ENCODE measurements at regions not wholly inside any gene's neighbourhood (a gene's known extent, or its start where the extent isn't known, plus 50 kb on each side); places are given as distances from the start of the nearest gene placed in this dataset.

DNA sequence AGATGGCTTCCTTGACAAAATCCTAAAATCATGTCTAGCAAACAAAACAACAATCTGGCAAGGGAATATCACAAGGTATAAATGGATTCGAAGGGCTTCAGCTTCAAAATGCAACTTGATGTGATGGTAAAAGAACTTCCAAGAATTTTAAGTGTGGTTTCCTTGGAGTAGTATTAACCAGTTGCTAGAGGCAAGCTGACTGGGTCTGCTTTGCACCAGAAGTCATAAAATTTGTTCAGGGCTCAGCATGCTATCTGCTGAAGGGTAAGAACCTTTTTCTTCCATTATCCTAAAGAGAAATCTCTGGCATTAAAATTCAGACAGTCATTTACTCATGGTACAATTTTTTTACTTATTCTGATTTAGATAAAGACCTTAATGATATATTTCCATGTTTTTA is 516.7 kb downstream of the TXNL1 start:
- CTCF ChIA-PET = no interaction called here
- Mint-ChIP-seq H3K9me3 (ENCODE audit: low read depth) (no peaks in the 10 kb centered on the region), H3K4me1 (no peaks in the 10 kb centered on the region), H3K4me3 (no peak overlapping the region), H3K27me3 (peaks cover 5% of the 10 kb centered on the region), H3K27ac (no peak overlapping the region), H3K36me3 (ENCODE audit: low read depth) (no peaks in the 10 kb centered on the region)
- ATAC-seq (no peak), DNase-seq (no peak)
- POLR2A ChIA-PET = no interaction called here
- intact Hi-C loops (cut with DNase I, micrococcal nuclease) = no loop called here

DNA sequence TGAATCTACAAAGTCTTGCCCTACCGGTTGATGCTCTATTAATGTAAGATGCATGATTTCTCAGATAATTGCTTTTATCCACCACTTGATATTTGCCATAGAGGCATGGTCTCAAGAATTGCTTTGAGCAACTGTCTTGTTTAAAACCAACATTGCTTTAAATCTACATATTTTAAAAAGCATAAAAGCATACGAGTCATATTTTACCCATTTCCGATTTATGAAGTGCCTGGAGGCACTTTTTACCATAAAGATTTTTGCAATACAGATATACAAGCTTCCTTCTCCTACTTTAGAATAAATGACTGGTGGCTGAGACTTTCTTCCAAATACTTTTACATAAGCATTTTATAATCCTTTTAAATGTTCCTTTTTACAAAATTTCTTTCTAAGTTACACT is 517.6 kb downstream of the TXNL1 start:
- ChIA-PET POLR2A (no interaction called here), CTCF (no interaction called here)
- Mint-ChIP-seq H3K27me3 (peaks cover 3% of the 10 kb centered on the region), H3K36me3 (ENCODE audit: low read depth) (no peaks in the 10 kb centered on the region), H3K27ac (no peak overlapping the region), H3K9me3 (ENCODE audit: low read depth) (no peaks in the 10 kb centered on the region), H3K4me1 (no peaks in the 10 kb centered on the region), H3K4me3 (no peak overlapping the region)
- ATAC-seq = no peak
- intact Hi-C loops (cut with DNase I, micrococcal nuclease) = no loop called here
- DNase-seq = no peak

DNA sequence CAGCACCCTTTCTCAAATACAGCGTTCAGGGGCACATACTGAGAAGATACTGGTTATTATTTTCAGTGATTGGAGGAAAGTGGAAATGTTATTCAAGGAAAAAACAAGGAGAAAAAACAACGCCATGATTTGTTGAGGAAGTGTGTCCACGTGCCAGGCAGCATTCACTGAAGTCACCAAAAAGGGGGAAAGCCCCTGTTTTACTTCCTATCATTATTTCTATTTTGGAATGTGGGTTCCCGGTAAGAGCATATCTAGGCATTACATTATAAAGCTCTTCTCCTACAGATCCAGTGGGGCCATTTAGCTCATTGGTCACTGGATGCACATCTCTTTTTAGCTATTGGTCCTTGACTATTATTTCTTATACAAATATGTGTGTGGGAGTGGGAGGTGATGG is 518.7 kb downstream of the TXNL1 start:
- ATAC-seq (no peak), DNase-seq (no peak)
- Mint-ChIP-seq H3K4me1 (no peaks in the 10 kb centered on the region), H3K4me3 (no peak overlapping the region), H3K27me3 (peaks cover 7% of the 10 kb centered on the region), H3K36me3 (ENCODE audit: low read depth) (no peaks in the 10 kb centered on the region), H3K27ac (no peak overlapping the region), H3K9me3 (ENCODE audit: low read depth) (no peaks in the 10 kb centered on the region)
- ChIA-PET CTCF (interaction anchor here (0.9 kb wide), 1 partner anchor 49 kb away, joined by 3 read pairs; no protein-coding TSS in a partner anchor), POLR2A (no interaction called here)
- intact Hi-C loops (cut with DNase I, micrococcal nuclease) = no loop called here

DNA sequence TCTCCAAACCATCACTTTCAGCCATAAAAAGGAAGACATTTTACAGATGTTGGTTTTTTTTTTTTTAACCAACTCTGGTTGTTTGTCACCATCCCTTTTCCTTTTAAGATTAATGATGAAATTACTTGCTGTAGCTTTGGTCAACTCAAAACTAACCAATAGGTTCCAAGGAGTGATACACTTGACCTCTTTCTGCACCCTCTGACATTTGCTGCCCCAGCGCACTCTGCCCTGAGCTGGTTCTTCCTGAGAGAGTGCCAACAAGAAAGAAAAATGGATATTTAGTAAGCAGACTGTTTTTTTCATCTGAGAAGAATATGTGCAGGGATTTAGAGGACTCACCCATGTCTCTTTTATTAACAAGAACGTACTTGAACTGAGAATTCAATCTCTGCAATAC is 520.0 kb downstream of the TXNL1 start:
- intact Hi-C loops (cut with DNase I, micrococcal nuclease) = no loop called here
- H3K4me3 Mint-ChIP-seq = no peak overlapping the region
- no peaks in the 10 kb centered on the region for H3K4me1 Mint-ChIP-seq
- no peaks in the 10 kb centered on the region for H3K9me3 Mint-ChIP-seq (ENCODE audit: low read depth)
- ChIA-PET POLR2A (no interaction called here), CTCF (no interaction called here)
- DNase-seq = no peak
- ATAC-seq = no peak
- H3K27me3 Mint-ChIP-seq = peaks cover 12% of the 10 kb centered on the region
- no peak overlapping the region for H3K27ac Mint-ChIP-seq
- H3K36me3 Mint-ChIP-seq (ENCODE audit: low read depth) = no peaks in the 10 kb centered on the region

DNA sequence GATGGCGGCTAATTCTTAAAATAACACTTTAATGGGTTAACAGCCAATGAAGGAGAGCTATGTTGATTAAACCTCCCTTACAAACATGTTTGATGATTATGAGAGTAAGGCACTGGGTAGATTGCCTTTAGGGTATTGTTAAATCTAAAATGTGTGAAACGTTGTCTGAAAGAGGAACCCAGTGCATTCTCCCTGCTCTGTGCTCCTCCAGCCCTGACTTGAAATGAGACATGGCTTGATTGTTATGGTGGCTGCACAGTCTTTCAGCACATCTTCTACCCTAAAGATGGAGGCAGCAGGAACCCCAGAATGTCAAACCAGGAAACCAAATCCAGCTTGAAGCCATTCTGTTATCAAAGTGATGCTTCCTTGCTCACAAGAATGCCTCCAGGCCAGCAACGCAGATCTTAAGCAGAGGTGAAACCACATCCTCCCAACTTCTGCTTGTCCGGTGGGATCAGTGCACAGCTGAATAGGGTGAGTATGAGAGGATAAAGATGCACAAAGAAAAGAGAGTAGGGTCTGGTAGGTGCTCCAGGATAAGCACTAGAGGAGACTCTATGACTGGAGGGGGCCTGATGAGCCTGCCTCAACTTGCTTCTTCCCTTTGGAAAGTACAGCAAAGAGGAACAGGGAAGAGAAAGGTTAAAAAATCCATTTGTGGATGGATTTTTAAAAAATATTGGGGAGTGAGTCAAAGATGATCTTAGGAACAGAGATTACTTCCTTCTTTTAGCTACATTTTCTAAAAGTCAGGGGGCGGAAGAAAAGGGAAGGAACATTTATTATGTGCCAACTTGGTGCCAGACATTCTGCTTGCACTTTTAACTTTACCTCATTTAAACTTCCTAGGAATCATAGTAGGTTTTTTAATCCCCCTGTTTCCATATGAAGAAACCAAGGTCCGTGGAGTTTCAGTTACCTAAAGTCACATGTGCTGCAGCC is 523.0 kb downstream of the TXNL1 start:
- no peak for DNase-seq
- ChIA-PET CTCF (no interaction called here), POLR2A (no interaction called here)

DNA sequence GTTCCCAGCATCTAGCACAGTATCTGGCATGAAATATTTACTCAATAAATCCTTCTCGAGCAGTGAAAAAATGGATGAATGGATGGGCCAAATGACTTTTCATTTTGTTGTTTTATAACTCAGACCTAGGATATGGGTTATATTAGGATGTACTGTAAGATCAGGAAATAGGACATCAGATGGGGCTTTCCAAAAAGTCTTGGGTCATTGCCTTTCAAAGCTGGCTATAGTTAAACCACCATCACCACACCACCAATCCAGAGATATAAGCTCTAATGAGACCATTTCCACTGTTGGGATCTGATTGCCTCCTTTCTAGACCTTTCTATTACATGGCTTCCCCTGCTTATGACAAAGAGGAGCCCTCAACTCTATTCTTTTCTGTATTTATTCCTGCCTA is 525.0 kb upstream of the TCF4 start:
- ChIA-PET POLR2A (no interaction called here), CTCF (interaction anchor here (0.6 to 1.4 kb wide), 3 partner anchors 13 to 30 kb away, joined by 3 to 4 read pairs (median 3); no protein-coding TSS in a partner anchor)
- no peaks in the 10 kb centered on the region for H3K36me3 Mint-ChIP-seq (ENCODE audit: low read depth)
- H3K9me3 Mint-ChIP-seq (ENCODE audit: low read depth) = no peaks in the 10 kb centered on the region
- H3K4me3 Mint-ChIP-seq = no peak overlapping the region
- ATAC-seq = no peak
- DNase-seq = no peak
- H3K4me1 Mint-ChIP-seq = peaks cover 6% of the 10 kb centered on the region
- H3K27me3 Mint-ChIP-seq = peaks cover 18% of the 10 kb centered on the region
- intact Hi-C loops (cut with DNase I, micrococcal nuclease) = loop anchor here in 1 of 2 experiments (5.0 kb wide), 3 partner anchors 419 to 621 kb away; partner anchors contain the start of gene TCF4
- no peak overlapping the region for H3K27ac Mint-ChIP-seq

More for the DNA sequence above, 523.0 kb downstream of the TXNL1 start:
- H3K27me3 Mint-ChIP-seq = peaks cover 13% of the 10 kb centered on the region
- H3K27ac Mint-ChIP-seq = no peak overlapping the region
- no peak for ATAC-seq
- H3K4me1 Mint-ChIP-seq = peaks cover 6% of the 10 kb centered on the region
- H3K4me3 Mint-ChIP-seq = no peak overlapping the region
- no peaks in the 10 kb centered on the region for H3K9me3 Mint-ChIP-seq (ENCODE audit: low read depth)
- H3K36me3 Mint-ChIP-seq (ENCODE audit: low read depth) = no peaks in the 10 kb centered on the region
- intact Hi-C loops (cut with DNase I, micrococcal nuclease) = no loop called here

DNA sequence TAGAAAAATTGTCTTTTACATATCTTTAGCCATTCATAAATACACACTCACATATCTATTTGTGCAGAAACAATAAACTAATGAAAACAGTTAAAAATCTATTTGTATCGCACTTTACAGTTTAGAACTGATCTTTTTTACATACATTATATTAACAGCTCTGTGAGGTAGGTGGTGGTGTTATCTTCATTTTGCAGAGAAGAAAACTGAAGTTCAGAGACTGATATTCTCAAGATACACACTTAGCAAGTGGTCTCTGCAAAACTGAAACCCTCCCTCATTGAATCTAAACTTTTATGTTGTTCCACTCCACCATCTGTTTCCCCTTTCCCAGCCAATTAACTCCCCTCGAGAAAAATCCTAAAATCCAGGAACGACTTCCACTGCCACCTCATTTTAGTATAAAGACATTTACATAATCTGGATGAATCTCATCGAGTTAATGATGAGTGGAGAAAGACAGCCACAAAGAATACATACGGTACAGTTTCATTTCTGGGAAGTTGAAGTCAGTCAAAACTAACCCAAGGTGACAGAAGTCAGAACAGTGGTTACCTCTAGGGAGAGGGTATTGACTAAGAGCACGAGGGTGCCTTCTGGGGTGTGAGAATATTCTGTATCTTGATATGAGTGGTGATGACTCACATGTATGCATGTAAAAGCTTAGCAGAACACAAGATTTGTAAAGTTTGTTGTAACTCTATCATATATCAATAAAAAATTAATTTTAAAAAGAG is 524.2 kb upstream of the TCF4 start:
- ChIA-PET CTCF (interaction anchor here (1.1 to 1.4 kb wide), 2 partner anchors 14 to 16 kb away, joined by 3 to 4 read pairs; no protein-coding TSS in a partner anchor), POLR2A (no interaction called here)
- Mint-ChIP-seq H3K4me3 (peak overlapping the region; percentile 4), H3K36me3 (ENCODE audit: low read depth) (no peaks in the 10 kb centered on the region), H3K27me3 (peaks cover 18% of the 10 kb centered on the region), H3K27ac (peak overlapping the region; percentile 41), H3K9me3 (ENCODE audit: low read depth) (no peaks in the 10 kb centered on the region), H3K4me1 (peaks cover 6% of the 10 kb centered on the region)
- DNase-seq = peak; percentile 55
- peak; percentile 98 for ATAC-seq
- intact Hi-C loops (cut with DNase I, micrococcal nuclease) = loop anchor here in 1 of 2 experiments (5.0 kb wide), 3 partner anchors 420 to 620 kb away; partner anchors contain the start of gene TCF4

DNA sequence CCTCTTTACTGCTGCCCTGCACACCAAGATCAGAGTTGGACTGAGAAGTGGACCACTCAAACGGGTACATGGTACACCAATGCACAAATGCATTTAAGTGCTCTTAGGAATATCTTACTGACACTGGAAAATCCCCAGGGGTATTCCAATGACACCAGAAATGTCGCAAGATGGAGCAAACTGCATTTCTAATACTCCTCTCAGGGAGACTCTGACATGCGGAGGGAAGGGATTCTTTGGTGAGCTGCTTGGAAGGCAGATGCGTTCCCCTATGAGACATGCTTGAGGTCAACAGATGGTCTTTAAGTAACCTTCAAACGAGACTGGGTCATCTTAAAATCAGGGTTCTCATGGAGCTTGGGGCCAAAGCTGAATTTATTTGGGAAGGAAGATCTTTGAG is 521.8 kb upstream of the TCF4 start:
- intact Hi-C loops (cut with DNase I, micrococcal nuclease) = loop anchor here in 1 of 2 experiments (5.0 kb wide), 3 partner anchors 423 to 617 kb away; partner anchors contain the start of gene TCF4
- Mint-ChIP-seq H3K4me3 (no peak overlapping the region), H3K4me1 (peaks cover 6% of the 10 kb centered on the region), H3K27ac (no peak overlapping the region), H3K36me3 (ENCODE audit: low read depth) (no peaks in the 10 kb centered on the region), H3K9me3 (ENCODE audit: low read depth) (peaks cover 2% of the 10 kb centered on the region), H3K27me3 (peaks cover 11% of the 10 kb centered on the region)
- POLR2A ChIA-PET = no interaction called here
- CTCF ChIA-PET = interaction anchor here (0.8 kb wide), 1 partner anchor 17 kb away, joined by 3 read pairs; no protein-coding TSS in a partner anchor
- ATAC-seq (no peak), DNase-seq (no peak)

DNA sequence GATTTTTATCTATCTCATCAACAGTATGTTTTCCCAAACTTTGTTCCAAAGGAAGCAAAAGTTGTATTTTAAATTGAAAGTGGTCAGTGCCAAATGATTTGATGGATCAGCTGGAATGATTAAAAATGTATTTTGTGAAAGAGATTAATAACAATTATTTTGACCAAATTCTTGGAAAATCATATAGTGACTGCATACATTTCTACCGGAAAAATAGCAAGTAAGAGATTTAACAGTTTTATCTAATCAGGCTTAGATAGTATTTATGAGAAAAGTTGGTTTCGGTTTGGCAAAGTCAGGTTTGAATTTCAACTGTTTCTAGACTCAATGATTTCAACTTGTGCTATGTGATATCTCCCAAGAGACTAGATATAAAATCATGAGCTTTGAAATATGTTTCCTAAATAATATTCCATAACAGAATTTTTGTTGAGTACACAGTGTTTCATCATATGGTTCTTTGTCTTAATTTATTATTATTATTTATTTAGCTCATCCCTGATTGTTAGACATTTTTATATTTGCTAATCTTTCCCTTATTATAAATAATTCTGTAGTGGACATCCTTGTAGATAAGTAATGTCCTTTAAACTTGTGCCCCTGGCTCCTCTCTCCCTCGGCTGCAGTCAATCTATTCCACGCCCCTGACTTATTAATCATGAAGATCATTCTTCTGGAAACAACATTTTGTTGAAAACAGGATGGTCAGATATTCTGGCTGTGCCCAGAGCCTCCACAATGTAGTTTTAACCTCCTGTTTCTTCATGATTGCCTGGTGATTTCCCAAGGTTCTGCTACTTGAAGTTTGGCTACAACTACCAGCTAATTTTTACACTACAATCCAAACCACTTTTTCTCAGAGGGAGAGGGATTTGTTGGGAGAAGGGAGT is 520.7 kb upstream of the TCF4 start:
- ATAC-seq (no peak), DNase-seq (no peak)
- POLR2A ChIA-PET = no interaction called here
- CTCF ChIA-PET = interaction anchor here (0.8 kb wide), 1 partner anchor 18 kb away, joined by 3 read pairs; no protein-coding TSS in a partner anchor
- Mint-ChIP-seq H3K27me3 (peaks cover 6% of the 10 kb centered on the region), H3K36me3 (ENCODE audit: low read depth) (peaks cover 1% of the 10 kb centered on the region), H3K4me1 (peaks cover 6% of the 10 kb centered on the region), H3K9me3 (ENCODE audit: low read depth) (peaks cover 7% of the 10 kb centered on the region), H3K4me3 (no peak overlapping the region), H3K27ac (no peak overlapping the region)
- intact Hi-C loops (cut with DNase I, micrococcal nuclease) = no loop called here

DNA sequence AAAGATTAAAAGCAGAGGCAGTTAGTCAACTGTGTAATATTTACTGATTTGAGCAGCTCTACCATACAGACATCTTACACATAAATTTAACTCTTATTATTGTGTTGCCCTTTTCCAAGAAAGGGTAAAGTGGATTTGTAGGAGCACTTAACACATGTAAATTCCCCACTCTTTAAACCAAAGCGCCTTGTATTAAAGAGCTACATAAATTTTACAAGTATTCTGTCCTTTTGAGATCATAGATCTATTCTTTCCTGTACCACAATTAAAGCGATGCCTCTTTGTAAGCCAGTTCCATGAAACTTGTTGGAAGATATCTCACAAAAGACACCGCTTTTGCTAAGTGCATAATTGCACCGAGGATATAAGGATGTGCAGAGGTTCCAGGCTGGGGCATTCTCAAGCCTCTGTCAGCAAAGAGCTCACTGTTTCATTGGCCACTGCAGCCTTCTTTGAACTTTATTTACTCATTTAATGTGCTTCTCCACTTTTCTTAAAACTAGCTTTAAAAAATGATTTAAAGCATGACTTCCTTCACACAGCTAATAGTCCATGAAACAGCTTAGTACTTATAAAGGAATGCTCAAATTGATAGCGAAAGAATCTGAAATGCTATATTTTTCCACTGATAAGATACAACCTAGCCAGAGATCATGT is 520.0 kb upstream of the TCF4 start:
- POLR2A ChIA-PET = no interaction called here
- peaks cover 6% of the 10 kb centered on the region for H3K4me1 Mint-ChIP-seq
- ATAC-seq (no peak), DNase-seq (no peak)
- H3K9me3 Mint-ChIP-seq (ENCODE audit: low read depth) = peaks cover 13% of the 10 kb centered on the region
- H3K27me3 Mint-ChIP-seq = peaks cover 10% of the 10 kb centered on the region
- intact Hi-C loops (cut with DNase I, micrococcal nuclease) = no loop called here
- H3K27ac Mint-ChIP-seq = no peak overlapping the region
- H3K4me3 Mint-ChIP-seq = no peak overlapping the region
- peaks cover 1% of the 10 kb centered on the region for H3K36me3 Mint-ChIP-seq (ENCODE audit: low read depth)
- CTCF ChIA-PET = no interaction called here

Measured in activated CD4-positive, alpha-beta T cell treated with anti-CD3 and anti-CD28 coated beads for 36 hours (primary cell).